ENCODE measurements at regions not wholly inside any gene's neighbourhood (a gene's known extent, or its start where the extent isn't known, plus 50 kb on each side); places are given as distances from the start of the nearest gene placed in this dataset.

DNA sequence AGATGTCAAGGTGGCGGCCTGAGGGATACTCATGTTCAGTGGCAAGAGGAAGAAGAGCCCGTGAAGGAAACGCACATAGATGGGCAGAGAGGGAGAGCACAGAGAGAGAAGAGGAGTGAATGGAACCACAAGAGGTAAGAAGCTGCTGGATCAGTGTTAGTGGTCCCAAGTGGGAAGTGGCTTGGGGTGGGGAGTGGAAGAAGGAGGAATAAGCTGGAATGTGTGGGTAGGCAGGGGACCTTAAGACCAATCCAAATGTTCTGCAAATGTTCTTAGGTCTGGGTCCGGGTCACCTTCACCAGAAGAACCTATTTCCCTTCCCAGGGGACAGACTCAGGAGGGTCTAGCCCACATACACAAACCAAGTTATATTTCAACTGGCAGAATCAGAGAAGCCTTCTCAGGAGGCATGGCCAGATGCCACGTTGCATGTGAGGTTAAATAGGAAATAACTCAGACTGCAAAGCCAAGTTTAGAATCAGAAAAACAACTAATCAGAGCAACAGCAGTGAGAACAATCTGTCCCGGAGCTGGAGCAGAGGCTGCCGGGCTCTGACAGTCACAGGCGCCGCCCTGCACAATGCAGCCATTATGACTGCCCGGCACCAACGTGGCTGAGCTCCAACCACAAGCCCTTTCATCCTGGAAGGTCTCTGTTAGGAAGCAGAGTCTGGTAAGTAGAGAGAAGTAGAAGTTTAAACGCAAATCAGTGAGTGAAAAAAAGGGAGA lies 78.6 kb upstream of the ARMC3 start:
- no peak for TF ChIP-seq RAD21 (IDR thresholded peaks at IDR 0.05; ENCODE audit: low read depth)
- TF ChIP-seq, protein P1, sequence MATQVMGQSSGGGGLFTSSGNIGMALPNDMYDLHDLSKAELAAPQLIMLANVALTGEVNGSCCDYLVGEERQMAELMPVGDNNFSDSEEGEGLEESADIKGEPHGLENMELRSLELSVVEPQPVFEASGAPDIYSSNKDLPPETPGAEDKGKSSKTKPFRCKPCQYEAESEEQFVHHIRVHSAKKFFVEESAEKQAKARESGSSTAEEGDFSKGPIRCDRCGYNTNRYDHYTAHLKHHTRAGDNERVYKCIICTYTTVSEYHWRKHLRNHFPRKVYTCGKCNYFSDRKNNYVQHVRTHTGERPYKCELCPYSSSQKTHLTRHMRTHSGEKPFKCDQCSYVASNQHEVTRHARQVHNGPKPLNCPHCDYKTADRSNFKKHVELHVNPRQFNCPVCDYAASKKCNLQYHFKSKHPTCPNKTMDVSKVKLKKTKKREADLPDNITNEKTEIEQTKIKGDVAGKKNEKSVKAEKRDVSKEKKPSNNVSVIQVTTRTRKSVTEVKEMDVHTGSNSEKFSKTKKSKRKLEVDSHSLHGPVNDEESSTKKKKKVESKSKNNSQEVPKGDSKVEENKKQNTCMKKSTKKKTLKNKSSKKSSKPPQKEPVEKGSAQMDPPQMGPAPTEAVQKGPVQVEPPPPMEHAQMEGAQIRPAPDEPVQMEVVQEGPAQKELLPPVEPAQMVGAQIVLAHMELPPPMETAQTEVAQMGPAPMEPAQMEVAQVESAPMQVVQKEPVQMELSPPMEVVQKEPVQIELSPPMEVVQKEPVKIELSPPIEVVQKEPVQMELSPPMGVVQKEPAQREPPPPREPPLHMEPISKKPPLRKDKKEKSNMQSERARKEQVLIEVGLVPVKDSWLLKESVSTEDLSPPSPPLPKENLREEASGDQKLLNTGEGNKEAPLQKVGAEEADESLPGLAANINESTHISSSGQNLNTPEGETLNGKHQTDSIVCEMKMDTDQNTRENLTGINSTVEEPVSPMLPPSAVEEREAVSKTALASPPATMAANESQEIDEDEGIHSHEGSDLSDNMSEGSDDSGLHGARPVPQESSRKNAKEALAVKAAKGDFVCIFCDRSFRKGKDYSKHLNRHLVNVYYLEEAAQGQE (IDR thresholded peaks at IDR 0.05; ENCODE audit: low read depth) = no peak
- TF ChIP-seq, protein P2, sequence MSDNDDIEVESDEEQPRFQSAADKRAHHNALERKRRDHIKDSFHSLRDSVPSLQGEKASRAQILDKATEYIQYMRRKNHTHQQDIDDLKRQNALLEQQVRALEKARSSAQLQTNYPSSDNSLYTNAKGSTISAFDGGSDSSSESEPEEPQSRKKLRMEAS (IDR thresholded peaks at IDR 0.05) = no peak
